ENCODE measurements at regions not wholly inside any gene's neighbourhood (a gene's known extent, or its start where the extent isn't known, plus 50 kb on each side); places are given as distances from the start of the nearest gene placed in this dataset.

DNA sequence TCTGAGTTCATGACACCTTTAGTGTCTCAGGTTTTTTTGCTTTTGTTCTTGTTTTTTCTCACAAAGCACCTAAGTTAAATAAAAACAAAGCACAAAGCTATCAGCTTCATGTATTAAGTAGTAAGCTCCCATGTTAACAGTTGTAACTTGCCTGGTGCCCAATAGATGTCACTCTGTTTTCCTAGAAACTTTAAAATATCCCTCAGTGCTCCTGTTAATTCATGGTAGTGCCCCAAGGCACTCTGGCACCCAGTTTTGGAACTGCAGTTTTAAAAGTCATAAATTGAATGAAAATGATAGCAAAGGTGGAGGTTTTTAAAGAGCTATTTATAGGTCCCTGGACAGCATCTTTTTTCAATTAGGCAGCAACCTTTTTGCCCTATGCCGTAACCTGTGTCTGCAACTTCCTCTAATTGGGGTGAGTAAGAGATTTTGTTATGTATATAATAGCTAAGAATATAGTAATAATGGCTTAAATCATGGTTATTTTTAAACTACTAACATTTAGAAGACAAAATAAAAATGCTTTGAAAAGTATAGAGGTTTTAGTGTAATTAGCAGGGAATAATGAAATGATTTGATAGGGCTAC, 555.0 kb upstream of the TMEFF2 start:
- DNase-seq, result no peak
- H3K4me1 ChIP-seq, result no peaks in the 10 kb centered on the region
- intact Hi-C loops (cut with DNase I; ENCODE audit: low total_unique reads), result no loop called here
- 49 to 69% (median 59%) methylated on average over 1 of the region's 1 CpG for WGBS, 5 donors
- H3K27me3 ChIP-seq (replicated peaks in 1 of 7), result no peaks in the 10 kb centered on the region
- no peak overlapping the region for H3K27ac ChIP-seq
- peaks cover 0 to 6% (median 0%) of the 10 kb centered on the region in 8 donors for H3K9me3 ChIP-seq
- no peak overlapping the region for H3K4me3 ChIP-seq
- TF ChIP-seq, protein P1, sequence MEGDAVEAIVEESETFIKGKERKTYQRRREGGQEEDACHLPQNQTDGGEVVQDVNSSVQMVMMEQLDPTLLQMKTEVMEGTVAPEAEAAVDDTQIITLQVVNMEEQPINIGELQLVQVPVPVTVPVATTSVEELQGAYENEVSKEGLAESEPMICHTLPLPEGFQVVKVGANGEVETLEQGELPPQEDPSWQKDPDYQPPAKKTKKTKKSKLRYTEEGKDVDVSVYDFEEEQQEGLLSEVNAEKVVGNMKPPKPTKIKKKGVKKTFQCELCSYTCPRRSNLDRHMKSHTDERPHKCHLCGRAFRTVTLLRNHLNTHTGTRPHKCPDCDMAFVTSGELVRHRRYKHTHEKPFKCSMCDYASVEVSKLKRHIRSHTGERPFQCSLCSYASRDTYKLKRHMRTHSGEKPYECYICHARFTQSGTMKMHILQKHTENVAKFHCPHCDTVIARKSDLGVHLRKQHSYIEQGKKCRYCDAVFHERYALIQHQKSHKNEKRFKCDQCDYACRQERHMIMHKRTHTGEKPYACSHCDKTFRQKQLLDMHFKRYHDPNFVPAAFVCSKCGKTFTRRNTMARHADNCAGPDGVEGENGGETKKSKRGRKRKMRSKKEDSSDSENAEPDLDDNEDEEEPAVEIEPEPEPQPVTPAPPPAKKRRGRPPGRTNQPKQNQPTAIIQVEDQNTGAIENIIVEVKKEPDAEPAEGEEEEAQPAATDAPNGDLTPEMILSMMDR (IDR thresholded peaks at IDR 0.05 in 8 of 11, conservative IDR thresholded peaks at IDR 0.05 in 3 of 11), result no peak
- TF ChIP-seq POLR2A (IDR thresholded peaks at IDR 0.05) (no peak), POLR2AphosphoS5 (IDR thresholded peaks at IDR 0.05) (no peak)
- H3K36me3 ChIP-seq, result no peaks in the 10 kb centered on the region

DNA sequence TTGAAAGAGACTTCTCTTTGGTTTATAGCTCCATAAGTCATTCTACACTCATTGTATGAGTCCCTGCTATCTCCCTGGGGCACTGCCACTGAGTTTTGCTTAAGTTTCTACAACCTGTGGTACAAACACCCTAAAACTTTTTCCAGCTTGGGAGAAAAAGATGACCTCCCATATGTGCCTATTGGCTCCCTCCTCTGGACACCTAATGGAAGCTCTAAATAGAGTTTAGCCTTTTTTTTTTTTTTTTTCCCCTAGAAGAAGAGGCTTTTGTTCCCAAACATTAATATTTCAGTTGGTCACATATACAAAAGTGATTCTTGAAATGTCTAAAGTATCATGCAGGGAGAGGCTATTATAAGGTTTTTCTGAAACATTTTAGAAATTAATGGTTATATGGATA, 547.2 kb upstream of the TMEFF2 start:
- Histone ChIP-seq H3K27ac (no peak overlapping the region), H3K27me3 (replicated peaks in 1 of 7) (no peaks in the 10 kb centered on the region), H3K36me3 (no peaks in the 10 kb centered on the region), H3K4me3 (no peak overlapping the region), H3K9me3 (peaks cover 0 to 11% (median 5%) of the 10 kb centered on the region in 8 donors), H3K4me1 (no peaks in the 10 kb centered on the region)
- no peak for DNase-seq
- TF ChIP-seq, protein P1 (IDR thresholded peaks at IDR 0.05 in 8 of 11, conservative IDR thresholded peaks at IDR 0.05 in 3 of 11), result no peak
- TF ChIP-seq POLR2AphosphoS5 (IDR thresholded peaks at IDR 0.05) (no peak), POLR2A (IDR thresholded peaks at IDR 0.05) (no peak)
- intact Hi-C loops (cut with DNase I; ENCODE audit: low total_unique reads), result no loop called here

DNA sequence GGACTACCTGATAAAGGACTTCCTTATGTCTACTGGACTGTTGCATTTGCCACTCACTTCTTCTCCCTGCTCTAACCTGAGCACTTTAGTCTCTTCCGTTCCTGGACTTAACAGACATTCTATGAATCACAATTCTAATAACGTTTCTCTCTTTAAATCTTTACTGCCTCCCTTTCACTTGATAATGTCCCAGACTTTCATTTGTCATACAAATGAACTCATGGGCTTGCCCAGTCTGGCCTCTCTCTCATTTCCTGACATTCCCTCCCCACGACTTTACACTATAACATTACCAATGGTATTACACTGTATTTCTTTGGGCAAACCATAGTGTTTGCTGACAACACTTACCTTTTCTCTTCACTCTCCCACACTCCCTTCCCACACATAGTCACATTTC, 540.7 kb upstream of the TMEFF2 start:
- H3K27me3 ChIP-seq (replicated peaks in 1 of 7), result no peaks in the 10 kb centered on the region
- H3K4me3 ChIP-seq, result no peak overlapping the region
- no peak overlapping the region for H3K27ac ChIP-seq
- H3K4me1 ChIP-seq, result no peaks in the 10 kb centered on the region
- no peaks in the 10 kb centered on the region for H3K9me3 ChIP-seq
- 68 to 85% (median 77%) methylated on average over 3 of the region's 3 CpGs for WGBS, 5 donors
- intact Hi-C loops (cut with DNase I; ENCODE audit: low total_unique reads), result no loop called here
- H3K36me3 ChIP-seq, result no peaks in the 10 kb centered on the region
- no peak for TF ChIP-seq POLR2AphosphoS5 (IDR thresholded peaks at IDR 0.05)
- TF ChIP-seq POLR2A (IDR thresholded peaks at IDR 0.05), result no peak
- TF ChIP-seq, protein P1 (IDR thresholded peaks at IDR 0.05 in 8 of 11, conservative IDR thresholded peaks at IDR 0.05 in 3 of 11), result no peak
- DNase-seq, result no peak

DNA sequence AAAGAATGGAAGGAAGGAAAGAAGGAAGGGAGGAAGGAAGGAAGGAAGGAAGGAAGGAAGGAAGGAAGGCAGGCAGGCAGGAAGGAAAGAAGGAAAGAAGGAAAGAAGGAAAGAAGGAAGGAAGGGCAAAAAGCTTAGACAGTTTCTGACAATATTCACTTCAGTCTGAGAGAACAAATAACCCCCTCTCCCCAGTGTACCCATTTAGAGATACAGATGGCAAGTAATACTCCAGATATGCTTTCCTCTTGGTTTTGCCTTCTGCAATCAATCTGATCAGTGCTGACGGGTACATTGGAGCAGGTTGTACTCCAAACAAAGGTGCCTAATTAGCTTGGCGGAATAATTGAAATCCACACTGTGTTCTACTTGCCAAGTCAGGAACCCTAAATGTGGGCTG, 534.6 kb upstream of the TMEFF2 start:
- TF ChIP-seq POLR2A (IDR thresholded peaks at IDR 0.05) (no peak), POLR2AphosphoS5 (IDR thresholded peaks at IDR 0.05) (no peak)
- TF ChIP-seq, protein P1 (IDR thresholded peaks at IDR 0.05 in 8 of 11, conservative IDR thresholded peaks at IDR 0.05 in 3 of 11), result no peak
- intact Hi-C loops (cut with DNase I; ENCODE audit: low total_unique reads), result no loop called here
- Histone ChIP-seq H3K27ac (no peak overlapping the region), H3K9me3 (no peaks in the 10 kb centered on the region), H3K4me3 (no peak overlapping the region), H3K27me3 (replicated peaks in 1 of 7) (no peaks in the 10 kb centered on the region), H3K36me3 (no peaks in the 10 kb centered on the region), H3K4me1 (no peaks in the 10 kb centered on the region)
- 93 to 99% (median 94%) methylated on average over 2 of the region's 2 CpGs for WGBS, 5 donors
- DNase-seq, result no peak

Measured in spleen (tissue), 11 donors.